B cell (primary cell): ENCODE measurements at regions not wholly inside any gene's neighbourhood (a gene's known extent, or its start where the extent isn't known, plus 50 kb on each side); places are given as distances from the start of the nearest gene placed in this dataset.

Experiments
- ATAC-seq: fragments of 200-7000 bp; cut with Tn5 transposase; one replicate; pipeline ENCODE4 v1.10.0; 2021; ENCODE audit warnings: low read depth, mild to moderate bottlenecking, moderate number of reproducible peaks, moderate library complexity
- CTCF ChIA-PET: fragments of 350-600 bp; sonication (Branson Sonifier 250); formaldehyde crosslinking; loops from one replicate; lab custom pipeline; 2021; ENCODE audit warnings: antibody characterized with exemption, inconsistent platforms; lab: Charles Lee
- POLR2A ChIA-PET: fragments of 350-600 bp; sonication (Branson Sonifier 250); formaldehyde crosslinking; loops from one replicate; lab custom pipeline; 2021; ENCODE audit warnings: antibody characterized with exemption; lab: Charles Lee
- DNase-seq: peaks from one replicate; pipeline ENCODE4 v3.0.0; 2013
- H2AFZ ChIP-seq: 2 replicates; pipeline ENCODE4 v1.6.1; 2012; ENCODE audit warnings: mild to moderate bottlenecking, low read depth, low read length; ENCODE audit not compliant: insufficient read depth, poor library complexity, severe bottlenecking
- H3K27ac ChIP-seq, 2 donors: 1 replicate in 1 of 2; 2 replicates in 1 of 2; pipeline ENCODE4 v1.5.1; 2012 to 2013; ENCODE audit warnings: low read length in 2 of 2, mild to moderate bottlenecking in 2 of 2, moderate library complexity in 1 of 2
- H3K27me3 ChIP-seq, 4 experiments: fragments of 200-600 bp in 1 of 4; sonication (generic) in 1 of 4; replicated peaks in 1 of 4; 1 replicate in 2 of 4; 2 replicates in 2 of 4; pipeline versions ENCODE4 v1.6.1 to v1.7.0; 2013 to 2016; ENCODE audit warnings: low read length in 3 of 4, mild to moderate bottlenecking in 2 of 4, mixed read lengths in 1 of 4, moderate library complexity in 1 of 4; ENCODE audit not compliant: insufficient read depth in 4 of 4, control insufficient read depth in 3 of 4; ENCODE audit errors: control extremely low read depth in 1 of 4
- H3K36me3 ChIP-seq, 2 experiments: replicated peaks in 1 of 2; 1 replicate in 1 of 2; 2 replicates in 1 of 2; pipeline versions ENCODE4 v1.6.1 to v1.7.1; 2013; ENCODE audit warnings: low read length in 1 of 2; ENCODE audit not compliant: insufficient read depth in 2 of 2, control insufficient read depth in 1 of 2; ENCODE audit errors: control extremely low read depth in 1 of 2, extremely low read depth in 1 of 2
- H3K4me1 ChIP-seq, 2 donors: fragments of 200-600 bp in 1 of 2; sonication (generic) in 1 of 2; 1 replicate in 1 of 2; 2 replicates in 1 of 2; pipeline versions ENCODE4 v1.5.1 to v1.6.1; 2013 to 2017; ENCODE audit warnings: low read length in 2 of 2; ENCODE audit not compliant: control insufficient read depth in 2 of 2, insufficient read depth in 2 of 2
- H3K4me2 ChIP-seq: replicated peaks from 2 replicates; pipeline ENCODE3; 2012; ENCODE audit warnings: mild to moderate bottlenecking, low read depth, low read length; ENCODE audit not compliant: poor library complexity, severe bottlenecking
- H3K4me3 ChIP-seq, 5 experiments: fragments of 200-600 bp in 1 of 5; sonication (generic) in 1 of 5; 1 replicate in 3 of 5; 2 replicates in 2 of 5; pipeline versions ENCODE4 v1.5.1 to v1.7.0; 2011 to 2016; ENCODE audit warnings: low read length in 4 of 5, mild to moderate bottlenecking in 4 of 5, low read depth in 2 of 5, control low read depth in 1 of 5, moderate library complexity in 1 of 5; ENCODE audit not compliant: insufficient read depth in 1 of 5; ENCODE audit errors: control extremely low read depth in 1 of 5, extremely low read depth in 1 of 5
- H3K79me2 ChIP-seq: fragments of 200-600 bp; sonication (generic); one replicate; pipeline ENCODE4 v1.6.0; 2016; ENCODE audit warnings: low read length; ENCODE audit not compliant: control insufficient read depth, insufficient read depth
- H3K9ac ChIP-seq: fragments of 200-600 bp; sonication (generic); 2 replicates; pipeline ENCODE4 v1.6.1; 2017; ENCODE audit warnings: mild to moderate bottlenecking, low read length, moderate library complexity
- H3K9me3 ChIP-seq, 3 donors: one replicate each; pipeline versions ENCODE4 v1.6.1 to v1.7.1; 2013; ENCODE audit warnings: low read length in 2 of 3; ENCODE audit not compliant: control insufficient read depth in 2 of 3, insufficient read depth in 1 of 3; ENCODE audit errors: control extremely low read depth in 1 of 3
- H4K20me1 ChIP-seq: 2 replicates; pipeline ENCODE4 v1.6.0; 2012; ENCODE audit warnings: mild to moderate bottlenecking, low read length; ENCODE audit not compliant: insufficient read depth, control insufficient read depth, poor library complexity, severe bottlenecking
- H3K27ac Mint-ChIP-seq: one replicate; pipeline ENCODE4 v1.8.0; 2021; ENCODE audit warnings: mixed read lengths
- H3K27me3 Mint-ChIP-seq: one replicate; pipeline ENCODE4 v1.8.0; 2021; ENCODE audit warnings: mixed read lengths
- H3K4me1 Mint-ChIP-seq: one replicate; pipeline ENCODE4 v1.8.0; 2021; ENCODE audit warnings: mixed read lengths
- H3K4me3 Mint-ChIP-seq: one replicate; pipeline ENCODE4 v1.8.0; 2021; ENCODE audit warnings: mixed read lengths
- H3K9me3 Mint-ChIP-seq: one replicate; pipeline ENCODE4 v1.8.0; 2022; ENCODE audit warnings: mixed read lengths; ENCODE audit not compliant: insufficient read depth
- EZH2 ChIP-seq: IDR thresholded peaks from 2 replicates; pipeline ENCODE4 v1.6.1; 2012; ENCODE audit warnings: borderline replicate concordance, low read depth, mild to moderate bottlenecking, moderate library complexity, low read length; ENCODE audit not compliant: insufficient read depth, poor library complexity, severe bottlenecking
- WGBS: methylation state at CpG from one replicate; pipeline ENCODE4 v1.1.5; 2013; ENCODE audit warnings: missing lambda C conversion rate; ENCODE audit not compliant: insufficient coverage; 5-methylcytosine and 5-hydroxymethylcytosine counted together
- intact Hi-C: fragments of 100-400 bp; cut with micrococcal nuclease; formaldehyde crosslinking; loops from one replicate; pipeline ENCODE4 v1.10.0; 2022
- TF ChIP-seq, protein P1 (sequence below): fragments of 200-600 bp; IDR thresholded peaks from one replicate; pipeline ENCODE4 v1.8.0; 2022; ENCODE audit warnings: antibody characterized with exemption, mild to moderate bottlenecking

DNA sequence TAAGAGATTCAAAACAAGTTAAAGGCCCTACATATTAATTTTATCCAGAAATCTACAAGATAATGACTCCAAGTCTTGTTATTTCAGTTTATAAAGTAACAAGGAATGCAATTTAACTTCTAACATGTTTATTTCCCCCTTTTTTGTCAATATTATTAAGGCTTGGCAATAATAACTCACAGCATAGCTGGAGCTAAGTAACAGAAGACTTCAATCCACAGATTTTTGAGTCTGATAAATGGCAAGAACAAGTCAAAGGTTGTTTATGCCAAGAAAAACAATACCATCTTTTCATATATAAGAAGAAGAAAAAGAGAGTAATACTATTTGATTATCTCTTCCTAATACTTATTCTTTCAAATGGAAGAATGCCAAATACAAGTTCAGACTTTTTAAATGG, 631.0 kb upstream of the CCDC54 start:
- no peak for TF ChIP-seq EZH2
- TF ChIP-seq, protein P1, sequence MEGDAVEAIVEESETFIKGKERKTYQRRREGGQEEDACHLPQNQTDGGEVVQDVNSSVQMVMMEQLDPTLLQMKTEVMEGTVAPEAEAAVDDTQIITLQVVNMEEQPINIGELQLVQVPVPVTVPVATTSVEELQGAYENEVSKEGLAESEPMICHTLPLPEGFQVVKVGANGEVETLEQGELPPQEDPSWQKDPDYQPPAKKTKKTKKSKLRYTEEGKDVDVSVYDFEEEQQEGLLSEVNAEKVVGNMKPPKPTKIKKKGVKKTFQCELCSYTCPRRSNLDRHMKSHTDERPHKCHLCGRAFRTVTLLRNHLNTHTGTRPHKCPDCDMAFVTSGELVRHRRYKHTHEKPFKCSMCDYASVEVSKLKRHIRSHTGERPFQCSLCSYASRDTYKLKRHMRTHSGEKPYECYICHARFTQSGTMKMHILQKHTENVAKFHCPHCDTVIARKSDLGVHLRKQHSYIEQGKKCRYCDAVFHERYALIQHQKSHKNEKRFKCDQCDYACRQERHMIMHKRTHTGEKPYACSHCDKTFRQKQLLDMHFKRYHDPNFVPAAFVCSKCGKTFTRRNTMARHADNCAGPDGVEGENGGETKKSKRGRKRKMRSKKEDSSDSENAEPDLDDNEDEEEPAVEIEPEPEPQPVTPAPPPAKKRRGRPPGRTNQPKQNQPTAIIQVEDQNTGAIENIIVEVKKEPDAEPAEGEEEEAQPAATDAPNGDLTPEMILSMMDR = no peak
- H3K4me1 ChIP-seq = no peaks in the 10 kb centered on the region
- H4K20me1 ChIP-seq = no peaks in the 10 kb centered on the region
- Mint-ChIP-seq H3K27me3 (no peaks in the 10 kb centered on the region), H3K4me1 (no peaks in the 10 kb centered on the region), H3K27ac (no peak overlapping the region), H3K4me3 (no peak overlapping the region), H3K9me3 (no peaks in the 10 kb centered on the region)
- H2AFZ ChIP-seq = no peak overlapping the region
- ChIA-PET CTCF (no interaction called here), POLR2A (no interaction called here)
- no peaks in the 10 kb centered on the region for H3K27me3 ChIP-seq
- H3K79me2 ChIP-seq = no peaks in the 10 kb centered on the region
- DNase-seq = no peak
- H3K4me2 ChIP-seq = no peak overlapping the region
- no peak for ATAC-seq
- H3K4me3 ChIP-seq = no peak overlapping the region
- intact Hi-C loops = no loop called here
- no peaks in the 10 kb centered on the region for H3K36me3 ChIP-seq
- peaks cover 0 to 1% (median 0%) of the 10 kb centered on the region in 3 donors for H3K9me3 ChIP-seq
- H3K9ac ChIP-seq = no peak overlapping the region
- no peak overlapping the region for H3K27ac ChIP-seq

DNA sequence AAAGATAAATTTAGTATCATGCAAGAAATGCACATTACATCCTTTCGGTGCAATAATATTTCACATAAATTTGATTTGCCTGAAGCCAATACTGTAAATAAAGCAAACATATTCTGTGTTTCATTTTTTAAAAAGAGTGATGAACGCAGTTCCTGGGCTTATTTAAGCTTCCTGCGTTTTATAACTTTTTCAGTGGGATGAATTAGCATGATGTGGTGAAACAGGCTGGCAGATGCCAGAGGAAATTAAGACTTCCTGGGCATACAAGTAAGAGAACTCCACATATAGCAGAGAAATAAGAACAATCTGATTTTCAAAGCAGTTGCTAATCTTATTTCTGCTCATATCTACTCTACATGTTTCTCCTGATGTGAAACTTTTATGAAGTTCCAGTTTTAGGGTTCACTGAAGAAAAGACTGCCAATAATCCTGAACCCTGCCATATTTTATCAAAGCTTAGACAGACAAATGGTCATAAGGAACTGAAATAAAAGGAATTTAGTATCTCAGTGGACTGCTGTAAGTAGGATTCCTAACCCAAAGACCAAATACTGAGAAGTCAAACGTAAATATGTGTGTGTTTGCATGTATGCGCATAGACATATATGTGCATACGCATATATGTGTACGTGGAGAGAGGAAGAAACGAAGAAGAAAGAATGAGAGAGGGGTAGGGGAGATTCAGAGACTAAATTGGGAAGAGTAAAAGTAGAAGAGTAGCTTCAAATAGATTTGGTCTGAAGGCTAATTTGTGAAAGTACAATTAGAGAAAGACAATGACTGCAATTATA, 628.6 kb upstream of the CCDC54 start:
- no peak for ATAC-seq
- Histone ChIP-seq H3K4me1 (no peaks in the 10 kb centered on the region), H3K79me2 (no peaks in the 10 kb centered on the region), H3K27me3 (no peaks in the 10 kb centered on the region), H3K9ac (no peak overlapping the region), H3K4me2 (no peak overlapping the region), H3K27ac (no peak overlapping the region), H4K20me1 (no peaks in the 10 kb centered on the region), H3K9me3 (peaks cover 0 to 1% (median 0%) of the 10 kb centered on the region in 3 donors), H2AFZ (no peak overlapping the region), H3K36me3 (no peaks in the 10 kb centered on the region), H3K4me3 (no peak overlapping the region)
- ChIA-PET CTCF (no interaction called here), POLR2A (no interaction called here)
- 89% methylated on average over 5 of the region's 8 CpGs for WGBS
- Mint-ChIP-seq H3K4me1 (no peaks in the 10 kb centered on the region), H3K4me3 (no peak overlapping the region), H3K27ac (no peak overlapping the region), H3K27me3 (no peaks in the 10 kb centered on the region), H3K9me3 (no peaks in the 10 kb centered on the region)
- intact Hi-C loops = no loop called here
- DNase-seq = no peak
- TF ChIP-seq EZH2 = no peak
- TF ChIP-seq, protein P1 = no peak
